ENCODE measurements at regions not wholly inside any gene's neighbourhood (a gene's known extent, or its start where the extent isn't known, plus 50 kb on each side); places are given as distances from the start of the nearest gene placed in this dataset.

DNA sequence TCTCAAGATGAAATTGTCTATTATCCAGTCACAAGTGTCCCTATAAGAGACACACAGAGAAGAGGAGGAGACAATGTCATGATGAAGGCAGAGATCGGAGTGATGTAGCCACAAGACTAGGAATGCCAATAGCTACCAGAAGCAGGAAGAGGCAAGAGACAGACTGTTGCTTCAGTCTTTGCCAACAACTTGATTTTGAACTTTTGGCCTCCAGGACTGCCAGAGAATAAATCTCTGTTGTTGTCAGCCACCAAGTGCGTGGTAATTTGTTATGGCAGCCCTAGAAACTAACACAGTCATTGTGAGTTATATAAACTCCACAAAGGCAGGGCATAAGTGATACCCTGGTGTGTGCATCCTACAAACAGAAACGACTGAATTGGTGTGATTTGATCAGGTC lies 517.0 kb downstream of the BTBD3 start:
- TF ChIP-seq, protein P1, sequence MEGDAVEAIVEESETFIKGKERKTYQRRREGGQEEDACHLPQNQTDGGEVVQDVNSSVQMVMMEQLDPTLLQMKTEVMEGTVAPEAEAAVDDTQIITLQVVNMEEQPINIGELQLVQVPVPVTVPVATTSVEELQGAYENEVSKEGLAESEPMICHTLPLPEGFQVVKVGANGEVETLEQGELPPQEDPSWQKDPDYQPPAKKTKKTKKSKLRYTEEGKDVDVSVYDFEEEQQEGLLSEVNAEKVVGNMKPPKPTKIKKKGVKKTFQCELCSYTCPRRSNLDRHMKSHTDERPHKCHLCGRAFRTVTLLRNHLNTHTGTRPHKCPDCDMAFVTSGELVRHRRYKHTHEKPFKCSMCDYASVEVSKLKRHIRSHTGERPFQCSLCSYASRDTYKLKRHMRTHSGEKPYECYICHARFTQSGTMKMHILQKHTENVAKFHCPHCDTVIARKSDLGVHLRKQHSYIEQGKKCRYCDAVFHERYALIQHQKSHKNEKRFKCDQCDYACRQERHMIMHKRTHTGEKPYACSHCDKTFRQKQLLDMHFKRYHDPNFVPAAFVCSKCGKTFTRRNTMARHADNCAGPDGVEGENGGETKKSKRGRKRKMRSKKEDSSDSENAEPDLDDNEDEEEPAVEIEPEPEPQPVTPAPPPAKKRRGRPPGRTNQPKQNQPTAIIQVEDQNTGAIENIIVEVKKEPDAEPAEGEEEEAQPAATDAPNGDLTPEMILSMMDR (IDR thresholded peaks at IDR 0.05), result no peak
- Histone ChIP-seq H3K4me3 (no peak overlapping the region), H3K36me3 (no peaks in the 10 kb centered on the region), H3K27me3 (no peaks in the 10 kb centered on the region), H3K27ac (no peak overlapping the region), H3K4me1 (no peaks in the 10 kb centered on the region), H3K9me3 (no peaks in the 10 kb centered on the region)
- intact Hi-C loops (cut with DNase I), result no loop called here
- no peak for DNase-seq (ENCODE audit: low spot score in 2 of 2)

- Histone ChIP-seq H3K4me1 (no peaks in the 10 kb centered on the region), H3K27ac (no peak overlapping the region), H3K36me3 (no peaks in the 10 kb centered on the region), H3K27me3 (no peaks in the 10 kb centered on the region), H3K9me3 (no peaks in the 10 kb centered on the region), H3K4me3 (no peak overlapping the region)
- TF ChIP-seq, protein P1 (IDR thresholded peaks at IDR 0.05), result no peak
- DNase-seq (ENCODE audit: low spot score in 2 of 2), result no peak
- intact Hi-C loops (cut with DNase I), result no loop called here
Observed at GRCh38 chr20:12435268-12435667, 517.6 kb downstream of the BTBD3 start.

DNA sequence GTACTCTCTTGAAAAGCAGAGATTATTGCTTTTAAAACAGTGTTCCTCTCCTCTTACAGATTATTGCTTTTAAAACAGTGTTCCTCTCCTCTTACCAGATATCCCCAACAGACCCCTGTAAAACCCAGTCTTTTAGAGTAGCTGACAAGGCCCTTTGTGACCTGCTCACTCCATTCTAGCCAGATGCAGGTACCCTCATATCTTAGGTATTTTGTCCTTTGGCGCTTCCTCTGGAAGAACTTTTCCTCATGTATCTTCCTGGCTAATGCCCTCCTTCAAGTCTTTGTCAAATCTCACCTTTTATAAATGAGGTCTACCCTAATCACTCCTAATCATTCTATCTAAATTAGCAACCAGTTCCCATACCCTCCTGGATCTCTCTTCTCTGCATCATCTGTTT lies 536.0 kb downstream of the BTBD3 start:
- Histone ChIP-seq H3K4me1 (no peaks in the 10 kb centered on the region), H3K9me3 (no peaks in the 10 kb centered on the region)
- TF ChIP-seq, protein P1 (IDR thresholded peaks at IDR 0.05), result no peak

DNA sequence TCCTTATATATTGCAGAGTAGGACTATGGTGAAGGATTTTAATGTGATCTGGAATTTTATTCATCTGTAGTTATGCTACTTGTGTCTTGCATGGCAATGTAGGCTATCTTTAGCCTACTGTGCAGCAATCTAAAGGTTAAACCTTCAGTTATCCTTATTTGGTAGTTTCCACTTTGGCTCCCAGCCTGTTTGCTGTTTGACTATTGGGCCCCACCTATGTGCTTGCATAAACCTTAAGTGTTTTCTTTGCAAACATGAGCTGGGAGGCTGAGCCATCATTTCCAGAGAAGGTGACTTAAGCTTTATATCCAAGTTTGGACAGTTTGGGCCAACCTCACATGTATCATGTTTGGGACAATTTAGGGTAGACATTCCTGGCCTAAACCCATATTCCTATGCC lies 537.5 kb downstream of the BTBD3 start:
- no peaks in the 10 kb centered on the region for H3K4me1 ChIP-seq
- DNase-seq (ENCODE audit: low spot score in 2 of 2), result no peak
- no peaks in the 10 kb centered on the region for H3K27me3 ChIP-seq
- H3K27ac ChIP-seq, result no peak overlapping the region
- no peaks in the 10 kb centered on the region for H3K36me3 ChIP-seq
- TF ChIP-seq, protein P1 (IDR thresholded peaks at IDR 0.05), result no peak
- H3K4me3 ChIP-seq, result no peak overlapping the region
- H3K9me3 ChIP-seq, result no peaks in the 10 kb centered on the region
- intact Hi-C loops (cut with DNase I), result loop anchor here (10.0 kb wide), 1 partner anchor 60 kb away; no protein-coding TSS in a partner anchor

More for the DNA sequence above, 536.0 kb downstream of the BTBD3 start:
- DNase-seq (ENCODE audit: low spot score in 2 of 2), result no peak
- H3K27me3 ChIP-seq, result no peaks in the 10 kb centered on the region
- no peaks in the 10 kb centered on the region for H3K36me3 ChIP-seq
- intact Hi-C loops (cut with DNase I), result loop anchor here (10.0 kb wide), 1 partner anchor 59 kb away; no protein-coding TSS in a partner anchor
- no peak overlapping the region for H3K4me3 ChIP-seq
- no peak overlapping the region for H3K27ac ChIP-seq

GRCh38 chr20:12458241-12458640 lies 540.5 kb downstream of the BTBD3 start:
- Histone ChIP-seq H3K36me3 (no peaks in the 10 kb centered on the region), H3K4me3 (no peak overlapping the region), H3K27ac (no peak overlapping the region), H3K9me3 (no peaks in the 10 kb centered on the region), H3K4me1 (no peaks in the 10 kb centered on the region), H3K27me3 (no peaks in the 10 kb centered on the region)
- intact Hi-C loops (cut with DNase I), result loop anchor here (10.0 kb wide), 1 partner anchor 63 kb away; no protein-coding TSS in a partner anchor
- TF ChIP-seq, protein P1 (IDR thresholded peaks at IDR 0.05), result no peak
- no peak for DNase-seq (ENCODE audit: low spot score in 2 of 2)

DNA sequence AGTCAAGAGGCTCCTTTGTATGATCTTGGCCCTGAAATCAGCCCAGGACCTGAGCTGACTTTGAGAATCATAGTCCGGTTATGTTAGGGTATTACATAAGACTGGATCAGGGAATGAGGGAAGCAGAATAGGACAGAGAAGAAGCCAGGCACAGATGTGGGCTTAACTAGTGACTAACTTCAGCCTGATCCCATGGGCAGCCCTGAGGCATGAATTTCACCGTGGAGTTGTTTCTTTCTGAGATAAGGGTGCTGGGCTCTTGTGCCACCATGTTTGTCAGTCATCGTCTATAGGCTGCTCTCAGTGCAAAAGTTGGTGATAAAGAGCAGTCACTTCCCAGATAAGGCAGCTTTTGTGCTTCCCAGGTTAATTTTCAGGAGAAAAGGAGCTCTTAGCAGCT lies 544.7 kb upstream of the SPTLC3 start:
- H3K9me3 ChIP-seq, result no peaks in the 10 kb centered on the region
- no peaks in the 10 kb centered on the region for H3K27me3 ChIP-seq
- TF ChIP-seq, protein P1 (IDR thresholded peaks at IDR 0.05), result no peak
- DNase-seq (ENCODE audit: low spot score in 2 of 2), result no peak
- intact Hi-C loops (cut with DNase I), result no loop called here
- no peak overlapping the region for H3K4me3 ChIP-seq
- H3K36me3 ChIP-seq, result no peaks in the 10 kb centered on the region
- H3K4me1 ChIP-seq, result no peaks in the 10 kb centered on the region
- H3K27ac ChIP-seq, result no peak overlapping the region
